NCI-H510A (cell line): ENCODE measurements at regions not wholly inside any gene's neighbourhood (a gene's known extent, or its start where the extent isn't known, plus 50 kb on each side); places are given as distances from the start of the nearest gene placed in this dataset.

Source experiments
- DNase-seq: peaks from one replicate; lab custom pipeline; 2025; lab: John Stamatoyannopoulos, UW

- DNase-seq, result no peak
Observed at GRCh38 chr5:124419531-124419930, 326.9 kb downstream of the ZNF608 start.

GRCh38 chr5:124418390-124418789, 328.0 kb downstream of the ZNF608 start:
- DNase-seq, result no peak

GRCh38 chr5:124417196-124417595, 329.2 kb downstream of the ZNF608 start:
- DNase-seq, result no peak

GRCh38 chr5:124416627-124417026, 329.8 kb downstream of the ZNF608 start:
- DNase-seq, result no peak

GRCh38 chr5:124414973-124415372, 331.5 kb downstream of the ZNF608 start:
- no peak for DNase-seq

GRCh38 chr5:124410539-124411488, 335.6 kb downstream of the ZNF608 start:
- DNase-seq, result no peak

- DNase-seq, result no peak
Observed at GRCh38 chr5:124408738-124409453, 337.5 kb downstream of the ZNF608 start.

GRCh38 chr5:124404796-124405195, 341.6 kb downstream of the ZNF608 start:
- DNase-seq, result no peak

- no peak for DNase-seq
Observed at GRCh38 chr5:124403281-124403680, 343.2 kb downstream of the ZNF608 start.

GRCh38 chr5:124402144-124402581, 344.3 kb downstream of the ZNF608 start:
- DNase-seq, result no peak

GRCh38 chr5:124401476-124402143, 344.8 kb downstream of the ZNF608 start:
- DNase-seq, result peak; percentile 28

- no peak for DNase-seq
Observed at GRCh38 chr5:124399426-124399961, 346.9 kb downstream of the ZNF608 start.

- no peak for DNase-seq
Observed at GRCh38 chr5:124398460-124398859, 348.0 kb downstream of the ZNF608 start.

GRCh38 chr5:124397317-124397716, 349.1 kb downstream of the ZNF608 start:
- DNase-seq, result no peak

GRCh38 chr5:124395926-124396325, 350.5 kb downstream of the ZNF608 start:
- DNase-seq, result no peak

- DNase-seq, result no peak
Observed at GRCh38 chr5:124395287-124395686, 351.2 kb downstream of the ZNF608 start.

- DNase-seq, result no peak
Observed at GRCh38 chr5:124394700-124395245, 351.7 kb downstream of the ZNF608 start.

- no peak for DNase-seq
Observed at GRCh38 chr5:124393584-124394379, 352.7 kb downstream of the ZNF608 start.

GRCh38 chr5:124383693-124384092, 362.7 kb downstream of the ZNF608 start:
- DNase-seq, result no peak

- no peak for DNase-seq
Observed at GRCh38 chr5:124377386-124377785, 369.1 kb downstream of the ZNF608 start.

- no peak for DNase-seq
Observed at GRCh38 chr5:124373883-124374282, 372.6 kb downstream of the ZNF608 start.
